ENCODE measurements at regions not wholly inside any gene's neighbourhood (a gene's known extent, or its start where the extent isn't known, plus 50 kb on each side); places are given as distances from the start of the nearest gene placed in this dataset.

DNA sequence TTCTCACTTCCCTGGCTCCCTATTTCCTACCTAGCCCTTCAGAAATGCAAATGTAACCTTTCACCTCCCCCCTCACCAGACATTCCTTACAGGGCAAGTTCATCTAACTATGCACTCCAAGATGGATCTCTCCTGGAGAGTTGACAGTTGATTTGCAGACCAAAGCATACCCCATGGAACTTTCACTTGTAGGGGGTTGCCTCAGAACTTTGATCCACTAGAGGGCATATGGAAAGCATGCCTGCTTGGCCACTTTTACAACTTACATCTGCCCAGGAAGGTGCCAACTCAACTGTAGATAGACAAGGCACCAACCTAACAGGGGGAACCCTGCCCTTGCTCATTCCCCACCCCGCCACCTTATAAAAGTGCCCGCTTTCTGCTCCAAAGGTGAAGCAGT, 187.8 kb downstream of the NXNL2 start:
- TF ChIP-seq, protein P1, sequence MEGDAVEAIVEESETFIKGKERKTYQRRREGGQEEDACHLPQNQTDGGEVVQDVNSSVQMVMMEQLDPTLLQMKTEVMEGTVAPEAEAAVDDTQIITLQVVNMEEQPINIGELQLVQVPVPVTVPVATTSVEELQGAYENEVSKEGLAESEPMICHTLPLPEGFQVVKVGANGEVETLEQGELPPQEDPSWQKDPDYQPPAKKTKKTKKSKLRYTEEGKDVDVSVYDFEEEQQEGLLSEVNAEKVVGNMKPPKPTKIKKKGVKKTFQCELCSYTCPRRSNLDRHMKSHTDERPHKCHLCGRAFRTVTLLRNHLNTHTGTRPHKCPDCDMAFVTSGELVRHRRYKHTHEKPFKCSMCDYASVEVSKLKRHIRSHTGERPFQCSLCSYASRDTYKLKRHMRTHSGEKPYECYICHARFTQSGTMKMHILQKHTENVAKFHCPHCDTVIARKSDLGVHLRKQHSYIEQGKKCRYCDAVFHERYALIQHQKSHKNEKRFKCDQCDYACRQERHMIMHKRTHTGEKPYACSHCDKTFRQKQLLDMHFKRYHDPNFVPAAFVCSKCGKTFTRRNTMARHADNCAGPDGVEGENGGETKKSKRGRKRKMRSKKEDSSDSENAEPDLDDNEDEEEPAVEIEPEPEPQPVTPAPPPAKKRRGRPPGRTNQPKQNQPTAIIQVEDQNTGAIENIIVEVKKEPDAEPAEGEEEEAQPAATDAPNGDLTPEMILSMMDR (IDR thresholded peaks at IDR 0.05), result no peak
- no peak for TF ChIP-seq ZFX (IDR thresholded peaks at IDR 0.05; ENCODE audit: borderline replicate concordance)
- no peak overlapping the region for H3K27ac ChIP-seq

DNA sequence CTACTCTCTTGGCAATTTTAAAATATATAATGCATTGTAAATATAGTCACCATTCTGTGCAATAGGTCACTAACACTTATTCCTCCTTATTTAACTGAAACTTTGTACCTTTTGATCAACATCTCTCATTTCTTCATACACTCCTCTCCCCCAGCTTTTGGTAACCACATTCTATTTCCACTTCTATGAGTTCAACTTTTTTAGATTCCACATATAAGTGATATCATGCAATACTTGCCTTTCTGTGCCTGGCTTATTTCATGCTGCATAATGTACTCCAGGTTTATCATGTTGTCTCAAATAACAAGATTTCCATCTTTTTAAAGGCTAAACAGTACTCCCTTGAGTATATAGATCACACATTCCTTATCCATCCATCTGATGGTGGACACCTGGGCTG, 188.8 kb downstream of the NXNL2 start:
- H3K27ac ChIP-seq, result no peak overlapping the region
- no peak for TF ChIP-seq ZFX (IDR thresholded peaks at IDR 0.05; ENCODE audit: borderline replicate concordance)
- TF ChIP-seq, protein P1 (IDR thresholded peaks at IDR 0.05), result no peak

DNA sequence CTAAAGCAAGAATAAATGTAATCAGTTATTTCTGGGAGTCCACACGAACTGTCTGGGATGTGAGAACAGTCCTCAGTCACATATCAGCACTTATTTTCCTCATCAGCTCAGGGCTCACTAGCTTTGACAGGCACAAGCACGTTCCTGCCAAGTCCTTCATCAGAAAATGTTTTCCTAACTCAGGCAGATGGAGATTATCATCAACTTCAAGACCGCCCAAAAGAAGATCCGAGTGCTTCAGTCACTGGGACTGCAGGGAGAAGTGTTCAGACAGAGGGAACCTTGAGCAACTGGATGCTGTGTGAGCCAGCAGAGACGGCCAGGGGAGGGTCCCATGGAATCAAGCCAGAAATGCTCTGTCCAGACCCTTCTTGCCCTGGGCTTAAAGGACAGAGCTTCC, 189.4 kb downstream of the NXNL2 start:
- no peak overlapping the region for H3K27ac ChIP-seq
- TF ChIP-seq, protein P1 (IDR thresholded peaks at IDR 0.05), result no peak
- no peak for TF ChIP-seq ZFX (IDR thresholded peaks at IDR 0.05; ENCODE audit: borderline replicate concordance)

DNA sequence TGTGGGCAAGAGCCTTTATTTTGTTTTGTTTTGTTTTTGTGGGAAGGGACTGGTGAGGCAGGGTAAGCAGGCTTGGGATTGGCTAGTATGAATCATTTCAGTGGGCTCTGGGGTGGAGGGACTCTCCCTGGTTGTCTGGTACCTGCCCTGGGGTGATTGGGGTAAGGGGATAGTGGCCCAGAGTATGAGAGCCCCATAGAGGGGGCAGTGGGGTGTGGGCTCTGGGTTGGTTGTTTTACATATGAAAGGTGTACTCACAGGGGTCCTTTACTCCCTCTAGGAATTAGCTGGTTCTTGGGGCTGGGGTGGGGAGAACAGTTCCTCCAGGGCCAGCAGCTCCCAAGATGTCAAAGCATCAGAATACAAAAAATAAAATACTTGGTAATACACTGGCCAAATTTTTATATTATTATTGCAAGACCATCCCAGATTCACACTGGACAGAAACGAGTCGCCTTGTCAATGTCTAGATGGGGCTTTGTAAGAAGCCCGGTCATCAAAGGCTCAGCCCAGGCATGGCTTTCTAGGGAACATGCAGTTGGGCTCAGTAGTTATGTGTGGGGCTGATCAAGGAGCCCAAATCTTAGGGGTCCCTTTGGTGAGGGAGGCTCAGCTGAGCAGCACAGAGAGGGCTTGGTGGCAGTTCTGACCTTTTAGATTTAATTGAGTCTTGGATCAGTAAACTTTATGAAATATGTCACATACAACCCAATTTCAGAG, 190.5 kb downstream of the NXNL2 start:
- no peak overlapping the region for H3K27ac ChIP-seq
- TF ChIP-seq, protein P1 (IDR thresholded peaks at IDR 0.05), result no peak

DNA sequence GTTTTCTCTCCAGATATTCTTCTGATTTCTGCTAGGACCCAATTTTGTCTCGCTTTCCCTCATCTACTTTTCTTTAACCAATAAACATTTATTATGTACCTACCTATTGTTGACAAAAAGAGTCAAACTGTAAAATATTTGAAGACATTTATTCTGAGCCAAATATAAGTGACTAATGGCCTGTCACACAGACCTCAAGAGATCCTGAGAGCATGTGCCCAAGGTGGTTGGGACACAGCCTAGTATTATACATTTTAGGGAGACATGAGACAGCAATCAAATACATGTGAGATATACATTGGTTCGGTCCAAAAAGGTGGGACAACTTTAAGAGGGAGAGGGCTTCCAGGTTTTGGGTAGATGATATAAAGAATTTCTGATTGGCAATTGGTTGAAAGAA, 191.8 kb downstream of the NXNL2 start:
- no peak overlapping the region for H3K27ac ChIP-seq
- no peak for TF ChIP-seq ZFX (IDR thresholded peaks at IDR 0.05; ENCODE audit: borderline replicate concordance)
- TF ChIP-seq, protein P1 (IDR thresholded peaks at IDR 0.05), result no peak

DNA sequence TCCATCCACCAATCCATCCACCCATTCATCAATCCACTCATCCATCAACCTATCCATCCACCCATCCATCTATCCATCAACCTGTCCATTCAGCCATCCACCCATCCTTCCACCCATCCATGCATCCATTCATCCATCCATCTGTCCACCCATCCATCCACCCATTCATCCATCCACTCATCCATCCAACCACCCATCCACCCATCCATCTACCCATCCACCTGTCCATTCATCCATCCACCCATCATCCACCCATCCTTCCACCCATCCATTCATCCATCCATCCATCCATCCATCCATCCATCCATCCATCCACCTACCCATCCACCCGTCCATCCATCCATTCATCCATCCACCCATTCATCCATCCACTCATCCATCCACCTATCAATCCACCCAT, 195.8 kb downstream of the NXNL2 start:
- TF ChIP-seq, protein P1 (IDR thresholded peaks at IDR 0.05), result no peak
- no peak for TF ChIP-seq ZFX (IDR thresholded peaks at IDR 0.05; ENCODE audit: borderline replicate concordance)

DNA sequence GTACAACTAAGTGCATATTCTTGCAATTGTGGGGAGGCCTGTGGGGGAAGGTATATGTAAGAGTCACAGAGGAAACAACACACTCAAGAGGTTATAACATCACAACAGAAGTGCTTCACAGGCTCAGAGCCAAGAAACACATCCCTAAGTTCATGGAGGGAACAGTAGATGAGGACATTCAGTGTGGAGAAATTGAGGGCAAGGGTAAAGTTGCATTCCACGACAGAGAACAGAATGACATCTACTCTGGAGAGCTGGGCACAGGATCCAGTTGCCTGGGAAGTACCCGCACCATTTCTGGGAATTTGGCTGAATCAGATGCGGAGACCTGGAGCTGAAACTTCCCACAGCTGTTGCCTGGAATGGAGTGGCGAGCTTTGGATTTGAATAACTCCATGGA, 197.2 kb downstream of the NXNL2 start:
- H3K27ac ChIP-seq, result no peak overlapping the region
- TF ChIP-seq, protein P1 (IDR thresholded peaks at IDR 0.05), result no peak
- no peak for TF ChIP-seq ZFX (IDR thresholded peaks at IDR 0.05; ENCODE audit: borderline replicate concordance)

More for the DNA sequence above, 195.8 kb downstream of the NXNL2 start:
- no peak overlapping the region for H3K27ac ChIP-seq

Measured in 22Rv1 (cell line).